HEK293 (cell line): ENCODE measurements at regions not wholly inside any gene's neighbourhood (a gene's known extent, or its start where the extent isn't known, plus 50 kb on each side); places are given as distances from the start of the nearest gene placed in this dataset.

Experiments used
- CTCF ChIA-PET: fragments of 350-600 bp; formaldehyde crosslinking; extraction: SDS; loops from one replicate; lab custom pipeline; 2021; ENCODE audit warnings: antibody characterized with exemption; lab: Yijun Ruan, JAX
- POLR2A ChIA-PET: fragments of 300-600 bp; formaldehyde crosslinking; extraction: SDS; loops from one replicate; lab custom pipeline; 2020; ENCODE audit warnings: antibody characterized with exemption, inconsistent platforms; lab: Yijun Ruan, JAX
- H3K27ac ChIP-seq: fragments of 200-500 bp; sonication (Bioruptor generic); 2 replicates; pipeline ENCODE4 v1.5.1; 2014; ENCODE audit warnings: low read depth, low read length, control low read depth, inconsistent platforms; ENCODE audit errors: extremely low read depth
- H3K36me3 ChIP-seq, 2 experiments: fragments of 200-500 bp in 1 of 2; sonication (Bioruptor generic) in 1 of 2; 1 replicate in 1 of 2; 2 replicates in 1 of 2; pipeline ENCODE4 v1.5.1; 2014 to 2017; ENCODE audit warnings: inconsistent platforms in 2 of 2, low read length in 2 of 2; ENCODE audit not compliant: control insufficient read depth in 2 of 2, insufficient read depth in 1 of 2
- H3K4me1 ChIP-seq: fragments of 200-500 bp; sonication (Bioruptor generic); 2 replicates; pipeline ENCODE4 v1.5.1; 2014; ENCODE audit warnings: mild to moderate bottlenecking, low read length, inconsistent platforms; ENCODE audit not compliant: control insufficient read depth, insufficient read depth
- H3K4me3 ChIP-seq: 2 replicates; pipeline ENCODE4 v1.5.1; 2011; ENCODE audit warnings: low read depth, mild to moderate bottlenecking, control low read depth, low read length, moderate library complexity
- H3K9me3 ChIP-seq: fragments of 200-500 bp; sonication (Bioruptor generic); 2 replicates; pipeline ENCODE4 v1.5.1; 2014; ENCODE audit warnings: low read depth, low read length, inconsistent platforms; ENCODE audit not compliant: control insufficient read depth, insufficient read depth
- HOXC10 ChIP-seq: sonication (generic); formaldehyde crosslinking; IDR thresholded peaks from 2 replicates; pipeline ENCODE4 v1.8.1; 2023; ENCODE audit warnings: mild to moderate bottlenecking, missing genetic modification reagents
- HOXD13 ChIP-seq: sonication (generic); formaldehyde crosslinking; IDR thresholded peaks from 2 replicates; pipeline ENCODE4 v1.8.0; 2022; ENCODE audit warnings: missing genetic modification reagents, borderline replicate concordance
- IKZF3 ChIP-seq: fragments of 450-650 bp; IDR thresholded peaks from 2 replicates; pipeline ENCODE4 v1.5.0; 2018; ENCODE audit warnings: missing biosample characterization, mild to moderate bottlenecking, missing genetic modification characterization, moderate library complexity
- INSM2 ChIP-seq: fragments of 450-650 bp; formaldehyde crosslinking; IDR thresholded peaks from 2 replicates; pipeline ENCODE4 v1.5.1; 2016; ENCODE audit warnings: missing biosample characterization, missing genetic modification characterization
- PRDM1 ChIP-seq: fragments of 450-650 bp; formaldehyde crosslinking; IDR thresholded peaks from 2 replicates; pipeline ENCODE4; 2016; ENCODE audit warnings: missing biosample characterization, missing genetic modification characterization
- REPIN1 ChIP-seq: fragments of 450-650 bp; formaldehyde crosslinking; IDR thresholded peaks from 2 replicates; pipeline ENCODE4 v1.5.1; 2017; ENCODE audit warnings: missing biosample characterization, missing genetic modification characterization, low read depth
- SCRT2 ChIP-seq: fragments of 450-650 bp; formaldehyde crosslinking; IDR thresholded peaks from 2 replicates; pipeline ENCODE4 v1.5.1; 2016; ENCODE audit warnings: missing biosample characterization, missing genetic modification characterization
- SP3 ChIP-seq: fragments of 450-650 bp; formaldehyde crosslinking; IDR thresholded peaks from 2 replicates; pipeline ENCODE4 v1.5.1; 2016; ENCODE audit warnings: missing biosample characterization, missing genetic modification characterization
- ZBTB7A ChIP-seq: fragments of 450-650 bp; formaldehyde crosslinking; IDR thresholded peaks from 2 replicates; pipeline ENCODE4 v1.5.1; 2016; ENCODE audit warnings: low read depth, missing biosample characterization, missing genetic modification characterization
- ZFP69B ChIP-seq: fragments of 450-650 bp; formaldehyde crosslinking; IDR thresholded peaks from 2 replicates; pipeline ENCODE4 v1.5.1; 2016; ENCODE audit warnings: missing biosample characterization, missing genetic modification characterization
- ZNF292 ChIP-seq: fragments of 450-650 bp; formaldehyde crosslinking; IDR thresholded peaks from 2 replicates; pipeline ENCODE4 v1.5.1; 2016; ENCODE audit warnings: low read depth, missing biosample characterization, missing genetic modification characterization, borderline replicate concordance
- ZNF426 ChIP-seq: fragments of 450-650 bp; formaldehyde crosslinking; IDR thresholded peaks from 2 replicates; pipeline ENCODE4 v1.5.1; 2017; ENCODE audit warnings: missing biosample characterization, missing genetic modification characterization, mild to moderate bottlenecking, inconsistent platforms, moderate library complexity
- ZNF654 ChIP-seq: fragments of 450-650 bp; formaldehyde crosslinking; IDR thresholded peaks from 2 replicates; pipeline ENCODE4 v1.5.1; 2016; ENCODE audit warnings: low read depth, missing biosample characterization, missing genetic modification characterization
- ZNF677 ChIP-seq: fragments of 450-650 bp; IDR thresholded peaks from 2 replicates; pipeline ENCODE4 v1.5.0; 2018; ENCODE audit warnings: missing biosample characterization, mild to moderate bottlenecking, missing genetic modification characterization, moderate library complexity
- ZNF830 ChIP-seq: fragments of 450-650 bp; IDR thresholded peaks from 2 replicates; pipeline ENCODE4 v1.5.0; 2018; ENCODE audit warnings: missing biosample characterization, missing genetic modification characterization, low read depth, mild to moderate bottlenecking, moderate library complexity
- ZSCAN18 ChIP-seq: fragments of 450-650 bp; formaldehyde crosslinking; IDR thresholded peaks from 2 replicates; pipeline ENCODE4 v1.5.1; 2016; ENCODE audit warnings: missing biosample characterization, missing genetic modification characterization
- TF ChIP-seq, protein P1 (sequence below): fragments of 450-650 bp; formaldehyde crosslinking; optimal IDR thresholded peaks from 2 replicates; pipeline ENCODE3; 2016; ENCODE audit warnings: missing biosample characterization, mild to moderate bottlenecking, missing genetic modification characterization
- TF ChIP-seq, protein P2 (sequence below): sonication (generic); formaldehyde crosslinking; IDR thresholded peaks from 2 replicates; pipeline ENCODE4 v1.8.1; 2022; ENCODE audit warnings: mild to moderate bottlenecking, moderate library complexity, missing genetic modification reagents
- TF ChIP-seq, protein P3 (sequence below): fragments of 450-650 bp; formaldehyde crosslinking; IDR thresholded peaks from 2 replicates; pipeline ENCODE4 v1.5.1; 2016; ENCODE audit warnings: missing biosample characterization, missing genetic modification characterization
- TF ChIP-seq, protein P4 (sequence below): fragments of 450-650 bp; formaldehyde crosslinking; IDR thresholded peaks from 2 replicates; pipeline ENCODE4 v1.5.1; 2016; ENCODE audit warnings: missing biosample characterization, missing genetic modification characterization
- TF ChIP-seq, protein P5 (sequence below): fragments of 450-650 bp; formaldehyde crosslinking; IDR thresholded peaks from 2 replicates; pipeline ENCODE4 v1.5.1; 2016; ENCODE audit warnings: missing biosample characterization, missing genetic modification characterization
- TF ChIP-seq, protein P6 (sequence below): fragments of 450-650 bp; formaldehyde crosslinking; IDR thresholded peaks from 2 replicates; pipeline ENCODE4 v1.5.1; 2017; ENCODE audit warnings: missing biosample characterization, missing genetic modification characterization

DNA sequence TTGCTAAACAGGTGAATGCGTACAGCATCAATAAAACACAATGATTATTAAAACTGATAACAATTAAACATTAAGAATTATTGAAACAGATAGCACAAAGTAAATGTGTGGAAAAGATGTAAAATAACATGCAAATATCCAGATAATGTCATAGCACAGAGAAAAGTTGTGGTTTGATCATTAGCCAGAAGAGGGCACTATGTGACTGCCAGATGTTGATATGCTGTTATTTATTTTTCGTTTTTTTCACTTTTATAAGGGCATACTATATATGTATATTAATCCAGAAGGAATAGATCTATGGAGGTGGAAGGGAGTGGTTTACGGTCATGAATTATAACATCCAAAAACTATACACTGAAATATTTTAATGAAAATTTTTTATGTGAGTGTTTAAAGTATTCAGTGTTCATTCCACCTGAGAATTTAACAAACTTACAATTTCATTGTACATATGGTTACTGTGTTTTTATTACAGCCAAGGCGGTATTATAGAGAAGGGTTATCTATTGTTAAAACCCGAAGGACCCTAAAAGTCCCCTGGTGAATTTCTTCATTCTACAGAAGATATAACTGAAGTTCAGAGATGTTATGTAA lies 211.9 kb upstream of the UGT8 start:
- TF ChIP-seq, protein P1, sequence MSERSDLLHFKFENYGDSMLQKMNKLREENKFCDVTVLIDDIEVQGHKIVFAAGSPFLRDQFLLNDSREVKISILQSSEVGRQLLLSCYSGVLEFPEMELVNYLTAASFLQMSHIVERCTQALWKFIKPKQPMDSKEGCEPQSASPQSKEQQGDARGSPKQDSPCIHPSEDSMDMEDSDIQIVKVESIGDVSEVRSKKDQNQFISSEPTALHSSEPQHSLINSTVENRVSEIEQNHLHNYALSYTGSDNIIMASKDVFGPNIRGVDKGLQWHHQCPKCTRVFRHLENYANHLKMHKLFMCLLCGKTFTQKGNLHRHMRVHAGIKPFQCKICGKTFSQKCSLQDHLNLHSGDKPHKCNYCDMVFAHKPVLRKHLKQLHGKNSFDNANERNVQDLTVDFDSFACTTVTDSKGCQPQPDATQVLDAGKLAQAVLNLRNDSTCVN (tag by site-specific recombination), result no peak
- TF ChIP-seq ZSCAN18 (tag by site-specific recombination) (no peak), ZFP69B (no peak), ZNF654 (peak; percentile 83), HOXD13 (CRISPR knock-in tag) (no peak), SCRT2 (tag by site-specific recombination) (no peak), ZNF677 (tag by site-specific recombination) (no peak)
- TF ChIP-seq, protein P2, sequence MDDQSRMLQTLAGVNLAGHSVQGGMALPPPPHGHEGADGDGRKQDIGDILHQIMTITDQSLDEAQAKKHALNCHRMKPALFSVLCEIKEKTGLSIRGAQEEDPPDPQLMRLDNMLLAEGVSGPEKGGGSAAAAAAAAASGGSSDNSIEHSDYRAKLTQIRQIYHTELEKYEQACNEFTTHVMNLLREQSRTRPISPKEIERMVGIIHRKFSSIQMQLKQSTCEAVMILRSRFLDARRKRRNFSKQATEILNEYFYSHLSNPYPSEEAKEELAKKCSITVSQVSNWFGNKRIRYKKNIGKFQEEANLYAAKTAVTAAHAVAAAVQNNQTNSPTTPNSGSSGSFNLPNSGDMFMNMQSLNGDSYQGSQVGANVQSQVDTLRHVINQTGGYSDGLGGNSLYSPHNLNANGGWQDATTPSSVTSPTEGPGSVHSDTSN, result no peak
- TF ChIP-seq, protein P3, sequence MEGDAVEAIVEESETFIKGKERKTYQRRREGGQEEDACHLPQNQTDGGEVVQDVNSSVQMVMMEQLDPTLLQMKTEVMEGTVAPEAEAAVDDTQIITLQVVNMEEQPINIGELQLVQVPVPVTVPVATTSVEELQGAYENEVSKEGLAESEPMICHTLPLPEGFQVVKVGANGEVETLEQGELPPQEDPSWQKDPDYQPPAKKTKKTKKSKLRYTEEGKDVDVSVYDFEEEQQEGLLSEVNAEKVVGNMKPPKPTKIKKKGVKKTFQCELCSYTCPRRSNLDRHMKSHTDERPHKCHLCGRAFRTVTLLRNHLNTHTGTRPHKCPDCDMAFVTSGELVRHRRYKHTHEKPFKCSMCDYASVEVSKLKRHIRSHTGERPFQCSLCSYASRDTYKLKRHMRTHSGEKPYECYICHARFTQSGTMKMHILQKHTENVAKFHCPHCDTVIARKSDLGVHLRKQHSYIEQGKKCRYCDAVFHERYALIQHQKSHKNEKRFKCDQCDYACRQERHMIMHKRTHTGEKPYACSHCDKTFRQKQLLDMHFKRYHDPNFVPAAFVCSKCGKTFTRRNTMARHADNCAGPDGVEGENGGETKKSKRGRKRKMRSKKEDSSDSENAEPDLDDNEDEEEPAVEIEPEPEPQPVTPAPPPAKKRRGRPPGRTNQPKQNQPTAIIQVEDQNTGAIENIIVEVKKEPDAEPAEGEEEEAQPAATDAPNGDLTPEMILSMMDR, result no peak
- TF ChIP-seq, protein P4, sequence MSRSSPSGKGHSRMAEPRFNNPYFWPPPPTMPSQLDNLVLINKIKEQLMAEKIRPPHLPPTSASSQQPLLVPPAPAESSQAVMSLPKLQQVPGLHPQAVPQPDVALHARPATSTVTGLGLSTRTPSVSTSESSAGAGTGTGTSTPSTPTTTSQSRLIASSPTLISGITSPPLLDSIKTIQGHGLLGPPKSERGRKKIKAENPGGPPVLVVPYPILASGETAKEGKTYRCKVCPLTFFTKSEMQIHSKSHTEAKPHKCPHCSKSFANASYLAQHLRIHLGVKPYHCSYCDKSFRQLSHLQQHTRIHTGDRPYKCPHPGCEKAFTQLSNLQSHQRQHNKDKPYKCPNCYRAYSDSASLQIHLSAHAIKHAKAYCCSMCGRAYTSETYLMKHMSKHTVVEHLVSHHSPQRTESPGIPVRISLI, result 0 out of 2 replicates have a peak, but pooled peaks have one; percentile 44
- no peaks in the 10 kb centered on the region for H3K9me3 ChIP-seq
- POLR2A ChIA-PET, result no interaction called here
- no peak overlapping the region for H3K4me3 ChIP-seq
- no peaks in the 10 kb centered on the region for H3K4me1 ChIP-seq
- no peak overlapping the region for H3K27ac ChIP-seq
- CTCF ChIA-PET, result no interaction called here
- no peaks in the 10 kb centered on the region for H3K36me3 ChIP-seq

DNA sequence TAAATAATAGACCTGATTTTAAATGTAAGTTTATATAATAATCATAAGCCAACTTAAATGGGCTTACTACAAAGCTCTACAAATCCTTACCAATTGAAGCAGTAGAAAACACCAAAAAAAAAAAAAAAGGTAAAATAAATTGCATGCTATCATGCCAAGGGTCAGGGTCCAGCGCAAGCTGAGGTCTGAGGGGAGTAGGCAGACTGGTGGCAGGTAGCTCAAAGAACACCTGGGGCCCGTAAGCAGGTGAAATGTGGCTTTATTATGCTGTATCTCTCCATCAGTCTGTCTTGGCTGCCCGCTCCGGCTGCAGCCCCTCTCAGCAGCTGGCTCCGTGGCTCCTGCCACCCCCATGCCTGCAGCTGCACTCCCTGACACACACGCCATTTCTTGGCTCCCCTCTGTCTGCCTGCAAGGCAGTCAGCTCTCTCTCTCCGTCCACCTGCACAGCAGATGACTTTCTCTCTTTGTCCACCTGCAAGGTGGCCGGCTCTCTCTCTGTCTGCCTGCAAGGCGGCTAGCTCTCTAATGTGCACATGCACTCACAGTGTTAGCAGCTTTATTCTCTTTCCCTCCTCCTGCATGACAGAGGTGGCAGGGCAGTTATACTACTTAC lies 209.4 kb upstream of the UGT8 start:
- no peak overlapping the region for H3K4me3 ChIP-seq
- no peaks in the 10 kb centered on the region for H3K9me3 ChIP-seq
- H3K4me1 ChIP-seq, result no peaks in the 10 kb centered on the region
- no peak for TF ChIP-seq SP3 (tag by site-specific recombination)
- TF ChIP-seq REPIN1 (tag by site-specific recombination), result no peak
- TF ChIP-seq ZNF426 (tag by site-specific recombination), result no peak
- no peak for TF ChIP-seq HOXC10 (CRISPR knock-in tag)
- no peak for TF ChIP-seq PRDM1 (tag by site-specific recombination)
- TF ChIP-seq ZNF292 (tag by site-specific recombination), result no peak
- TF ChIP-seq, protein P5, sequence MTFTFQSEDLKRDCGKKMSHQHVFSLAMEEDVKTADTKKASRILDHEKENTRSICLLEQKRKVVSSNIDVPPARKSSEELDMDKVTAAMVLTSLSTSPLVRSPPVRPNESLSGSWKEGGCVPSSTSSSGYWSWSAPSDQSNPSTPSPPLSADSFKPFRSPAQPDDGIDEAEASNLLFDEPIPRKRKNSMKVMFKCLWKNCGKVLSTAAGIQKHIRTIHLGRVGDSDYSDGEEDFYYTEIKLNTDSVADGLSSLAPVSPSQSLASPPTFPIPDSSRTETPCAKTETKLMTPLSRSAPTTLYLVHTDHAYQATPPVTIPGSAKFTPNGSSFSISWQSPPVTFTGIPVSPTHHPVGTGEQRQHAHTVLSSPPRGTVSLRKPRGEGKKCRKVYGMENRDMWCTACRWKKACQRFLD (tag by site-specific recombination), result no peak
- no peak for TF ChIP-seq INSM2
- TF ChIP-seq, protein P6, sequence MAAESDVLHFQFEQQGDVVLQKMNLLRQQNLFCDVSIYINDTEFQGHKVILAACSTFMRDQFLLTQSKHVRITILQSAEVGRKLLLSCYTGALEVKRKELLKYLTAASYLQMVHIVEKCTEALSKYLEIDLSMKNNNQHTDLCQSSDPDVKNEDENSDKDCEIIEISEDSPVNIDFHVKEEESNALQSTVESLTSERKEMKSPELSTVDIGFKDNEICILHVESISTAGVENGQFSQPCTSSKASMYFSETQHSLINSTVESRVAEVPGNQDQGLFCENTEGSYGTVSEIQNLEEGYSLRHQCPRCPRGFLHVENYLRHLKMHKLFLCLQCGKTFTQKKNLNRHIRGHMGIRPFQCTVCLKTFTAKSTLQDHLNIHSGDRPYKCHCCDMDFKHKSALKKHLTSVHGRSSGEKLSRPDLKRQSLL, result no peak
- no peak for TF ChIP-seq ZBTB7A (tag by site-specific recombination)
- TF ChIP-seq IKZF3, result no peak
- TF ChIP-seq ZNF830 (tag by site-specific recombination), result no peak
- CTCF ChIA-PET, result interaction anchor here (0.6 to 2.1 kb wide), 8 partner anchors 7 to 417 kb away, joined by 3 to 10 read pairs (median 4); no protein-coding TSS in a partner anchor
- POLR2A ChIA-PET, result no interaction called here
- H3K27ac ChIP-seq, result no peak overlapping the region
- no peaks in the 10 kb centered on the region for H3K36me3 ChIP-seq
